Trophoblast cell (in vitro differentiated cells and primary cell): ENCODE measurements at regions not wholly inside any gene's neighbourhood (a gene's known extent, or its start where the extent isn't known, plus 50 kb on each side); places are given as distances from the start of the nearest gene placed in this dataset.

Experiments
- DNase-seq, 2 donors: peaks; one replicate each; pipeline ENCODE4 v3.0.0-alpha.2; 2016
- H2AFZ ChIP-seq: 2 replicates; pipeline ENCODE4 v1.6.1; 2013; ENCODE audit warnings: low read length, moderate library complexity, mild to moderate bottlenecking; ENCODE audit not compliant: insufficient read depth, poor library complexity
- H2AK5ac ChIP-seq: 2 replicates; pipeline ENCODE4 v1.6.1; 2013; ENCODE audit warnings: mild to moderate bottlenecking, low read length
- H2BK120ac ChIP-seq: 2 replicates; pipeline ENCODE4 v1.6.1; 2013; ENCODE audit warnings: low read length, mild to moderate bottlenecking, moderate library complexity; ENCODE audit not compliant: insufficient read depth, poor library complexity
- H2BK12ac ChIP-seq: 2 replicates; pipeline ENCODE4 v1.6.1; 2013; ENCODE audit warnings: mild to moderate bottlenecking, low read length, moderate library complexity
- H2BK5ac ChIP-seq: 2 replicates; pipeline ENCODE4 v1.6.1; 2013; ENCODE audit warnings: low read length, low read depth, moderate library complexity, mild to moderate bottlenecking; ENCODE audit not compliant: poor library complexity
- H3K14ac ChIP-seq: 2 replicates; pipeline ENCODE4 v1.6.1; 2013; ENCODE audit warnings: mild to moderate bottlenecking, low read length
- H3K18ac ChIP-seq: 2 replicates; pipeline ENCODE4 v1.6.1; 2013; ENCODE audit warnings: mild to moderate bottlenecking, low read length
- H3K23ac ChIP-seq: 2 replicates; pipeline ENCODE4 v1.6.1; 2013; ENCODE audit warnings: low read length
- H3K27ac ChIP-seq: 2 replicates; pipeline ENCODE4 v1.5.1; 2013; ENCODE audit warnings: low read depth, mild to moderate bottlenecking, inconsistent platforms, low read length, moderate library complexity
- H3K27me3 ChIP-seq: 2 replicates; pipeline ENCODE4 v1.6.1; 2013; ENCODE audit warnings: inconsistent platforms, mild to moderate bottlenecking, low read length, moderate library complexity; ENCODE audit not compliant: insufficient read depth
- H3K36me3 ChIP-seq, 2 experiments: 1 replicate in 1 of 2; 2 replicates in 1 of 2; pipeline ENCODE4 v1.6.1; 2013; ENCODE audit warnings: low read length in 2 of 2, mild to moderate bottlenecking in 2 of 2, moderate library complexity in 1 of 2; ENCODE audit not compliant: insufficient read depth in 2 of 2, control insufficient read depth in 1 of 2
- H3K4ac ChIP-seq: 2 replicates; pipeline ENCODE4 v1.6.1; 2013; ENCODE audit warnings: low read depth, mild to moderate bottlenecking, low read length, moderate library complexity
- H3K4me1 ChIP-seq, 2 experiments: 1 replicate in 1 of 2; 2 replicates in 1 of 2; pipeline ENCODE4 v1.6.1; 2013; ENCODE audit warnings: low read length in 2 of 2, mild to moderate bottlenecking in 2 of 2, moderate library complexity in 1 of 2; ENCODE audit not compliant: insufficient read depth in 2 of 2, control insufficient read depth in 1 of 2
- H3K4me2 ChIP-seq: 2 replicates; pipeline ENCODE4 v1.6.1; 2013; ENCODE audit warnings: inconsistent platforms, mild to moderate bottlenecking, low read length, moderate library complexity
- H3K4me3 ChIP-seq: 2 replicates; pipeline ENCODE4 v1.5.1; 2013; ENCODE audit warnings: mild to moderate bottlenecking, low read depth, low read length, inconsistent platforms
- H3K79me1 ChIP-seq: one replicate; pipeline ENCODE4 v1.6.1; 2013; ENCODE audit warnings: low read length
- H3K79me2 ChIP-seq: 2 replicates; pipeline ENCODE4 v1.6.1; 2013; ENCODE audit warnings: low read length, mild to moderate bottlenecking; ENCODE audit not compliant: control insufficient read depth, insufficient read depth, poor library complexity
- H3K9ac ChIP-seq: 2 replicates; pipeline ENCODE4 v1.6.1; 2013; ENCODE audit warnings: mild to moderate bottlenecking, low read length
- H3K9me3 ChIP-seq: 2 replicates; pipeline ENCODE4 v1.6.1; 2013; ENCODE audit warnings: low read depth, mild to moderate bottlenecking, control low read depth, inconsistent platforms, low read length; ENCODE audit not compliant: insufficient read depth
- H4K12ac ChIP-seq: 2 replicates; pipeline ENCODE4 v1.6.1; 2013; ENCODE audit warnings: low read depth, mild to moderate bottlenecking, low read length, moderate library complexity
- H4K8ac ChIP-seq: 2 replicates; pipeline ENCODE4 v1.6.1; 2013; ENCODE audit warnings: low read depth, mild to moderate bottlenecking, low read length, moderate library complexity
- H4K91ac ChIP-seq: one replicate; pipeline ENCODE4 v1.6.1; 2013; ENCODE audit warnings: low read depth, mild to moderate bottlenecking, low read length, moderate library complexity
- WGBS: extraction: QIAGEN DNeasy Blood & Tissue Kit; methylation state at CpG from one replicate; pipeline ENCODE4 v1.1.7; 2013; ENCODE audit warnings: missing lambda C conversion rate; ENCODE audit not compliant: insufficient read length, insufficient coverage; ENCODE audit errors: extremely low coverage; 5-methylcytosine and 5-hydroxymethylcytosine counted together

DNA sequence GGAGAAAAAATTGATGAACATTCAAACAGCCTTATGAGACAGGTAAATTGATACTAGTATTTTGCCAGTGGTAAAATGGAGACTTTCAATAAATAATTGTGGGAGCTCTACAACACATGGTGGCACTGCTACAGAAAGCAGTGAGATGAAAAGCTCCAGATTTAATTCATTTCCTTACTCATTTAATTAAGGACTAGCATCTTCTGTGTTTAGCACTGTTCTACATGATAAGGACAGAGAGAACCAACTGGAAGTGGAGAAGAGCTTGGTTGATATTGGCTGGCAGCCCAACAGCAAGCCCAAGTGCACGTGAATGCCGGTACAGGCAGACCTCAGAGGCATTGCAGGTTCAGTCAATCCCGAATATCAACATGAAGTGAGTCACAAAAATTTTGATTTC lies 470.4 kb upstream of the MYT1L start:
- H3K79me1 ChIP-seq, result no peaks in the 10 kb centered on the region
- no peak overlapping the region for H2AK5ac ChIP-seq
- H2BK12ac ChIP-seq, result no peak overlapping the region
- H3K27ac ChIP-seq, result no peak overlapping the region
- H3K23ac ChIP-seq, result no peak overlapping the region
- H4K91ac ChIP-seq, result no peak overlapping the region
- H2BK5ac ChIP-seq, result no peak overlapping the region
- no peak overlapping the region for H3K14ac ChIP-seq
- no peaks in the 10 kb centered on the region for H3K36me3 ChIP-seq
- H3K79me2 ChIP-seq, result no peaks in the 10 kb centered on the region
- peaks cover 11% of the 10 kb centered on the region for H3K9me3 ChIP-seq
- no peak overlapping the region for H2AFZ ChIP-seq
- H3K4me3 ChIP-seq, result no peak overlapping the region
- H4K8ac ChIP-seq, result no peak overlapping the region
- no peak overlapping the region for H3K9ac ChIP-seq
- H3K4ac ChIP-seq, result no peak overlapping the region
- H3K18ac ChIP-seq, result no peak overlapping the region
- no peaks in the 10 kb centered on the region for H3K27me3 ChIP-seq
- no peak for DNase-seq
- H2BK120ac ChIP-seq, result no peak overlapping the region
- H4K12ac ChIP-seq, result no peak overlapping the region
- no peaks in the 10 kb centered on the region for H3K4me1 ChIP-seq
- H3K4me2 ChIP-seq, result no peak overlapping the region
- WGBS, result no CpG with 5 or more reads among the region's 3 CpGs

DNA sequence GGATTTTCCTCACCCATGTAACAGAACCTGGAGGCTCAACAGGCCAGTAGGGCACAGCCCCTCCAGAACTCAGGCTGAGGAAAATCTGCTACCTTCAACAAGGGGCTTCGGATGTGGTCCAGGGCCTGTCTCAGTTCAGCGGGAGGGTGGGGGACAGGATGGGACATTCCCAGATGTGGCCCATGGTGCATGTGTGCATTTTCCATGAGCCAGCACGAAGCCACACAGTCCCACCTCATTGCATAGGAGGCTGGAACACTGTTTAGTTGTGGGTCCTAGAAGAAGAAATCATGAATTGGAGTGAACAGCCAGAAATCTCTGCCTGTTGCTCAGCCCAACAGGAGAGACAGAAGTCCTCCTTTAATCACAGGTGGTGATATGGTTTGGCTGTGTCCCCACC lies 469.6 kb upstream of the MYT1L start:
- no peak overlapping the region for H3K4me3 ChIP-seq
- H3K14ac ChIP-seq, result no peak overlapping the region
- H4K91ac ChIP-seq, result no peak overlapping the region
- H2AK5ac ChIP-seq, result no peak overlapping the region
- no peak overlapping the region for H3K18ac ChIP-seq
- H3K9me3 ChIP-seq, result peaks cover 11% of the 10 kb centered on the region
- H2BK5ac ChIP-seq, result no peak overlapping the region
- no peak overlapping the region for H3K23ac ChIP-seq
- WGBS, result no CpG with 5 or more reads among the region's 3 CpGs
- no peak overlapping the region for H3K27ac ChIP-seq
- no peak overlapping the region for H2AFZ ChIP-seq
- no peak for DNase-seq
- H2BK12ac ChIP-seq, result no peak overlapping the region
- H3K79me1 ChIP-seq, result no peaks in the 10 kb centered on the region
- no peak overlapping the region for H3K4me2 ChIP-seq
- no peak overlapping the region for H4K12ac ChIP-seq
- no peaks in the 10 kb centered on the region for H3K36me3 ChIP-seq
- H4K8ac ChIP-seq, result no peak overlapping the region
- H3K9ac ChIP-seq, result no peak overlapping the region
- no peaks in the 10 kb centered on the region for H3K27me3 ChIP-seq
- no peaks in the 10 kb centered on the region for H3K4me1 ChIP-seq
- H2BK120ac ChIP-seq, result no peak overlapping the region
- no peaks in the 10 kb centered on the region for H3K79me2 ChIP-seq
- no peak overlapping the region for H3K4ac ChIP-seq

DNA sequence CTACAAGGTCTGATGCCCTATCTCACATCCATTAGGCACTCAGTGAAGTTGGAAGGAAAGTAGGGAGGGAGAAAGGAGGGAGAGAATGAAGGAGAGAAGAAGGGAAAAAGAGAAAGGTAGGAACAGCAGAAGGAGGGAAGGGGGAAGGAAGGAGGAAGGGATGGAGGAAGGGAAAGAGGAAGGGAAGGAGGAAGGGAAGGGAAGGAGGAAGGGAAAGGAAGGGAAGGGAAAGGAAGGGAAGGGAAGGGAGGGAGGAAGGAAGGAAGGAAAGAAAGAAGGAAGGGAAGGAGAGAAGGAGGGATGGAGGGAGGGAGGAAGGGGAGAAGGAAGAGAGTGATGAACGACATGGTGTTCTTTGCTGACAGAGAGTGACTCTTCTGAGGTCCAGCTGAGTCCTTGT lies 468.9 kb upstream of the MYT1L start:
- no peak overlapping the region for H4K12ac ChIP-seq
- no peak overlapping the region for H3K4me2 ChIP-seq
- H2BK12ac ChIP-seq, result no peak overlapping the region
- H4K91ac ChIP-seq, result no peak overlapping the region
- H3K9ac ChIP-seq, result no peak overlapping the region
- no peak overlapping the region for H2BK120ac ChIP-seq
- no peak for DNase-seq
- H3K18ac ChIP-seq, result no peak overlapping the region
- no peak overlapping the region for H4K8ac ChIP-seq
- H3K79me2 ChIP-seq, result no peaks in the 10 kb centered on the region
- no peaks in the 10 kb centered on the region for H3K79me1 ChIP-seq
- no peaks in the 10 kb centered on the region for H3K36me3 ChIP-seq
- no CpG with 5 or more reads among the region's 1 CpG for WGBS
- H3K4me3 ChIP-seq, result no peak overlapping the region
- no peaks in the 10 kb centered on the region for H3K27me3 ChIP-seq
- peaks cover 9% of the 10 kb centered on the region for H3K9me3 ChIP-seq
- no peak overlapping the region for H3K14ac ChIP-seq
- H3K27ac ChIP-seq, result no peak overlapping the region
- no peak overlapping the region for H2BK5ac ChIP-seq
- H2AK5ac ChIP-seq, result no peak overlapping the region
- no peak overlapping the region for H2AFZ ChIP-seq
- H3K4ac ChIP-seq, result no peak overlapping the region
- H3K23ac ChIP-seq, result no peak overlapping the region
- H3K4me1 ChIP-seq, result no peaks in the 10 kb centered on the region

DNA sequence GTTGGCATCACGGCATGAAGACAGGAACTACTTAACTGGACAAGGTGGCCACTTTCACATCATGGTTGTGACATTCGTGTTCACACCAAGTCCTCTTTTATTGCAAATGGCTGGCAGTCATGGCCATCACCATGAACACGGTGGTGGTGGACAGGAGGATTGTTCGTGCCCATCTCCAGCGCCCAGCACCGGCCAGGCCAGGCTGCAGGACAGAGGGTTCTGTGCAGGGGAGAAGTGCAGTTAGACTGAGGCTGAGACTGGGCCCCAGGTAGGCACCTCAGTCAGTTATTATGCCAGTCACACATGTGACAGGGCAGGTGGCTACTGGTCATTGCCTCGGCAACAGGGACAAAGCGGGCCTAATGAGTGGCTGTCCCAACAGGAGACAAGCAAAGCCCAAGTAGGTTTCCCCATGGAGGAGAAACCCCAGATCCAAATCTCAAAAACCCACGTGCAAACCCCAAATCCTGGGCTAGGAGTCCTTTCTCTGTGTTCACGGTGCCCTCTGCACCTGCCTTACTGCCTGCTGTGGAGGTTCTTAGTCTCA lies 468.1 kb upstream of the MYT1L start:
- Histone ChIP-seq H2AK5ac (no peak overlapping the region), H3K36me3 (no peaks in the 10 kb centered on the region), H3K79me1 (no peaks in the 10 kb centered on the region), H3K79me2 (no peaks in the 10 kb centered on the region), H3K14ac (no peak overlapping the region), H3K18ac (no peak overlapping the region), H2BK120ac (no peak overlapping the region), H3K27ac (no peak overlapping the region), H3K9ac (no peak overlapping the region), H4K12ac (no peak overlapping the region), H4K91ac (no peak overlapping the region), H3K4me2 (no peak overlapping the region), H3K23ac (no peak overlapping the region), H2BK5ac (no peak overlapping the region), H3K27me3 (no peaks in the 10 kb centered on the region), H3K4ac (no peak overlapping the region), H2AFZ (no peak overlapping the region), H3K4me1 (no peaks in the 10 kb centered on the region), H4K8ac (no peak overlapping the region), H3K9me3 (peaks cover 5% of the 10 kb centered on the region), H2BK12ac (no peak overlapping the region), H3K4me3 (no peak overlapping the region)
- no CpG with 5 or more reads among the region's 10 CpGs for WGBS
- DNase-seq, result no peak
